ENCODE measurements at regions not wholly inside any gene's neighbourhood (a gene's known extent, or its start where the extent isn't known, plus 50 kb on each side); places are given as distances from the start of the nearest gene placed in this dataset.

DNA sequence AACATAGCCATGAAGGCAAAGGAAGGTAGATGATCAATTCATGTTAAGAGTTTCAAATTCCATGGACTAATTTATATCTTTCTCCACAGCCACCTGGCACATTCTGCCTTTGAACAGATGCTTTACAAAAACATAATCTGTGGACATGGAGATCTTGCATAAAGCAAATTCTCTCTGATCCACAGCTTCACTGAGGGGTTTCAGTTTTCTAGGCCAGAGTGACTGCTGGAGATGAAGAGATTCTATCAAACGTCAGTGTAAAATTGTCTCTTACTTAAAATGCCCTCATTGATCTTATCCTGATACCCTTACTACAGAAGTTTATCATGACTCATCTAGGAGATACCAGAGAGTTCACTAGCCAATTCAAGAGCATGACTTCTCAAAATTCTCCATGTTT, 291.6 kb downstream of the DAD1 start:
- H3K18ac ChIP-seq (ENCODE audit: extremely low read depth, low read length) = no peak overlapping the region
- POLR2A ChIA-PET (ENCODE audit: partially characterized antibody) = no interaction called here
- no peak overlapping the region for H2AK5ac ChIP-seq (ENCODE audit: low read depth, low read length)
- H4K8ac ChIP-seq (ENCODE audit: extremely low read depth, insufficient read depth, low read length) = no peak overlapping the region
- no peak overlapping the region for H2BK120ac ChIP-seq (replicated peaks; ENCODE audit: low read depth, low read length)
- no peak overlapping the region for H2BK5ac ChIP-seq (ENCODE audit: low read depth, low read length)
- H2BK15ac ChIP-seq (ENCODE audit: low read length) = no peak overlapping the region
- no peak overlapping the region for H2AFZ ChIP-seq (ENCODE audit: low read length)
- TF ChIP-seq SP1 (IDR thresholded peaks at IDR 0.05; ENCODE audit: low read depth, low read length) (no peak), JUN (IDR thresholded peaks at IDR 0.05; ENCODE audit: low read depth, low read length) (no peak), ASH2L (IDR thresholded peaks at IDR 0.05; ENCODE audit: low read length) (no peak), HDAC2 (IDR thresholded peaks at IDR 0.05; ENCODE audit: borderline replicate concordance in 1 of 2, low read depth in 2 of 2, low read length in 2 of 2) (no peak)
- CTCF ChIA-PET (ENCODE audit: partially characterized antibody) = interaction anchor here (0.6 to 1.5 kb wide), 7 partner anchors 17 to 96 kb away, joined by 3 to 9 read pairs (median 3); no protein-coding TSS in a partner anchor
- no peak overlapping the region for H3K4ac ChIP-seq (replicated peaks; ENCODE audit: insufficient read length, low read depth, low read length)
- no peaks in the 10 kb centered on the region for H3K79me1 ChIP-seq (ENCODE audit: low read depth, low read length)
- H3K27ac ChIP-seq (ENCODE audit: low read depth, low read length) = no peak overlapping the region
- H2BK20ac ChIP-seq (ENCODE audit: low read length) = no peak overlapping the region
- no peaks in the 10 kb centered on the region for H3K79me2 ChIP-seq (ENCODE audit: control insufficient read depth in 1 of 2, insufficient read depth in 2 of 2, low read length in 2 of 2)
- no peaks in the 10 kb centered on the region for H3K23me2 ChIP-seq (ENCODE audit: low read depth, low read length)
- no peak overlapping the region for H4K5ac ChIP-seq (ENCODE audit: insufficient read length, low read depth, low read length)
- H3K36me3 ChIP-seq (ENCODE audit: control insufficient read depth in 2 of 4, insufficient read depth in 4 of 4, low read length in 3 of 4) = no peaks in the 10 kb centered on the region
- DNase-seq (ENCODE audit: low read depth in 1 of 2, low spot score in 2 of 2) (no peak), FAIRE-seq (no peak)
- no peaks in the 10 kb centered on the region for H4K20me1 ChIP-seq (replicated peaks in 1 of 2; ENCODE audit: control insufficient read depth in 1 of 2, insufficient read depth in 2 of 2, low read length in 2 of 2)
- H3K14ac ChIP-seq (ENCODE audit: insufficient read length) = no peak overlapping the region
- no peaks in the 10 kb centered on the region for H3K4me1 ChIP-seq (replicated peaks in 1 of 4; ENCODE audit: control insufficient read depth in 3 of 4, insufficient read depth in 4 of 4, low read length in 3 of 4)
- H3K9me3 ChIP-seq (ENCODE audit: insufficient read depth in 2 of 2, low read depth in 1 of 2, low read length in 1 of 2) = no peaks in the 10 kb centered on the region; a peak in 1 of 4 replicates
- 89% methylated on average over 1 of the region's 1 CpG; no CpG with 5 or more reads in 1 of the 2 experiments for WGBS, 2 experiments (ENCODE audit: extremely low coverage in 1 of 2, insufficient coverage in 1 of 2, insufficient read length in 1 of 2, insufficient replicate concordance in 2 of 2, low coverage in 1 of 2, low lambda C conversion rate in 2 of 2, missing lambda C conversion rate in 1 of 2)
- no peak overlapping the region for H3K4me2 ChIP-seq (ENCODE audit: insufficient read depth in 1 of 2, low read depth in 2 of 2, low read length in 2 of 2)
- H3K56ac ChIP-seq (replicated peaks; ENCODE audit: insufficient read length, low read depth, low read length) = no peak overlapping the region
- H4K91ac ChIP-seq (replicated peaks; ENCODE audit: insufficient read length, low read length) = no peak overlapping the region
- H3K27me3 ChIP-seq (replicated peaks in 1 of 4; ENCODE audit: control insufficient read depth in 3 of 4, extremely low read depth in 1 of 4, insufficient read depth in 3 of 4, low read length in 3 of 4) = no peaks in the 10 kb centered on the region
- no peak overlapping the region for H2BK12ac ChIP-seq (ENCODE audit: low read depth, low read length)
- no peak overlapping the region for H3K23ac ChIP-seq (ENCODE audit: insufficient read length)
- H3K9ac ChIP-seq (replicated peaks in 1 of 4; ENCODE audit: extremely low read depth in 1 of 4, low read depth in 3 of 4, low read length in 3 of 4) = no peak overlapping the region
- H3K4me3 ChIP-seq (ENCODE audit: extremely low read depth in 1 of 4, insufficient read depth in 2 of 4, low read depth in 3 of 4, low read length in 4 of 4) = no peak overlapping the region
